ENCODE measurements at regions not wholly inside any gene's neighbourhood (a gene's known extent, or its start where the extent isn't known, plus 50 kb on each side); places are given as distances from the start of the nearest gene placed in this dataset.

DNA sequence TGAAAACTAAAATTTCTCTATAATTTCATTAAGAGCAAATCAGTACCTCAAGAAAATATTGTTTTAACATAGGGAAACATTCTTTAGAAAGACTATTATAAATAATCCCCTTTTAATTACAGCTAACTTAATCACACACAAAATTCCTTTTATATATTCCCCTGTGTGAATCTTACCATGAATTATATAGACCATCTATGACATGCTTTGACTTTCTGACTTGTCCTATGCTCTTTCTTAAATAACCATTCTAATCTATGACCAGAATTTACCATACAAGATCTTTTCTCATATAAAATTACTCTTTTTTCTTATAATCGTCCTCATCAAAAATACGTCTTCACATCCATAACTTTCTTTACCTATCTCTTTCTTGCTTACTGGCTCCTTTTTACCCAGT, 824.2 kb upstream of the FAM98A start (continued):
- TF ChIP-seq, protein P1, sequence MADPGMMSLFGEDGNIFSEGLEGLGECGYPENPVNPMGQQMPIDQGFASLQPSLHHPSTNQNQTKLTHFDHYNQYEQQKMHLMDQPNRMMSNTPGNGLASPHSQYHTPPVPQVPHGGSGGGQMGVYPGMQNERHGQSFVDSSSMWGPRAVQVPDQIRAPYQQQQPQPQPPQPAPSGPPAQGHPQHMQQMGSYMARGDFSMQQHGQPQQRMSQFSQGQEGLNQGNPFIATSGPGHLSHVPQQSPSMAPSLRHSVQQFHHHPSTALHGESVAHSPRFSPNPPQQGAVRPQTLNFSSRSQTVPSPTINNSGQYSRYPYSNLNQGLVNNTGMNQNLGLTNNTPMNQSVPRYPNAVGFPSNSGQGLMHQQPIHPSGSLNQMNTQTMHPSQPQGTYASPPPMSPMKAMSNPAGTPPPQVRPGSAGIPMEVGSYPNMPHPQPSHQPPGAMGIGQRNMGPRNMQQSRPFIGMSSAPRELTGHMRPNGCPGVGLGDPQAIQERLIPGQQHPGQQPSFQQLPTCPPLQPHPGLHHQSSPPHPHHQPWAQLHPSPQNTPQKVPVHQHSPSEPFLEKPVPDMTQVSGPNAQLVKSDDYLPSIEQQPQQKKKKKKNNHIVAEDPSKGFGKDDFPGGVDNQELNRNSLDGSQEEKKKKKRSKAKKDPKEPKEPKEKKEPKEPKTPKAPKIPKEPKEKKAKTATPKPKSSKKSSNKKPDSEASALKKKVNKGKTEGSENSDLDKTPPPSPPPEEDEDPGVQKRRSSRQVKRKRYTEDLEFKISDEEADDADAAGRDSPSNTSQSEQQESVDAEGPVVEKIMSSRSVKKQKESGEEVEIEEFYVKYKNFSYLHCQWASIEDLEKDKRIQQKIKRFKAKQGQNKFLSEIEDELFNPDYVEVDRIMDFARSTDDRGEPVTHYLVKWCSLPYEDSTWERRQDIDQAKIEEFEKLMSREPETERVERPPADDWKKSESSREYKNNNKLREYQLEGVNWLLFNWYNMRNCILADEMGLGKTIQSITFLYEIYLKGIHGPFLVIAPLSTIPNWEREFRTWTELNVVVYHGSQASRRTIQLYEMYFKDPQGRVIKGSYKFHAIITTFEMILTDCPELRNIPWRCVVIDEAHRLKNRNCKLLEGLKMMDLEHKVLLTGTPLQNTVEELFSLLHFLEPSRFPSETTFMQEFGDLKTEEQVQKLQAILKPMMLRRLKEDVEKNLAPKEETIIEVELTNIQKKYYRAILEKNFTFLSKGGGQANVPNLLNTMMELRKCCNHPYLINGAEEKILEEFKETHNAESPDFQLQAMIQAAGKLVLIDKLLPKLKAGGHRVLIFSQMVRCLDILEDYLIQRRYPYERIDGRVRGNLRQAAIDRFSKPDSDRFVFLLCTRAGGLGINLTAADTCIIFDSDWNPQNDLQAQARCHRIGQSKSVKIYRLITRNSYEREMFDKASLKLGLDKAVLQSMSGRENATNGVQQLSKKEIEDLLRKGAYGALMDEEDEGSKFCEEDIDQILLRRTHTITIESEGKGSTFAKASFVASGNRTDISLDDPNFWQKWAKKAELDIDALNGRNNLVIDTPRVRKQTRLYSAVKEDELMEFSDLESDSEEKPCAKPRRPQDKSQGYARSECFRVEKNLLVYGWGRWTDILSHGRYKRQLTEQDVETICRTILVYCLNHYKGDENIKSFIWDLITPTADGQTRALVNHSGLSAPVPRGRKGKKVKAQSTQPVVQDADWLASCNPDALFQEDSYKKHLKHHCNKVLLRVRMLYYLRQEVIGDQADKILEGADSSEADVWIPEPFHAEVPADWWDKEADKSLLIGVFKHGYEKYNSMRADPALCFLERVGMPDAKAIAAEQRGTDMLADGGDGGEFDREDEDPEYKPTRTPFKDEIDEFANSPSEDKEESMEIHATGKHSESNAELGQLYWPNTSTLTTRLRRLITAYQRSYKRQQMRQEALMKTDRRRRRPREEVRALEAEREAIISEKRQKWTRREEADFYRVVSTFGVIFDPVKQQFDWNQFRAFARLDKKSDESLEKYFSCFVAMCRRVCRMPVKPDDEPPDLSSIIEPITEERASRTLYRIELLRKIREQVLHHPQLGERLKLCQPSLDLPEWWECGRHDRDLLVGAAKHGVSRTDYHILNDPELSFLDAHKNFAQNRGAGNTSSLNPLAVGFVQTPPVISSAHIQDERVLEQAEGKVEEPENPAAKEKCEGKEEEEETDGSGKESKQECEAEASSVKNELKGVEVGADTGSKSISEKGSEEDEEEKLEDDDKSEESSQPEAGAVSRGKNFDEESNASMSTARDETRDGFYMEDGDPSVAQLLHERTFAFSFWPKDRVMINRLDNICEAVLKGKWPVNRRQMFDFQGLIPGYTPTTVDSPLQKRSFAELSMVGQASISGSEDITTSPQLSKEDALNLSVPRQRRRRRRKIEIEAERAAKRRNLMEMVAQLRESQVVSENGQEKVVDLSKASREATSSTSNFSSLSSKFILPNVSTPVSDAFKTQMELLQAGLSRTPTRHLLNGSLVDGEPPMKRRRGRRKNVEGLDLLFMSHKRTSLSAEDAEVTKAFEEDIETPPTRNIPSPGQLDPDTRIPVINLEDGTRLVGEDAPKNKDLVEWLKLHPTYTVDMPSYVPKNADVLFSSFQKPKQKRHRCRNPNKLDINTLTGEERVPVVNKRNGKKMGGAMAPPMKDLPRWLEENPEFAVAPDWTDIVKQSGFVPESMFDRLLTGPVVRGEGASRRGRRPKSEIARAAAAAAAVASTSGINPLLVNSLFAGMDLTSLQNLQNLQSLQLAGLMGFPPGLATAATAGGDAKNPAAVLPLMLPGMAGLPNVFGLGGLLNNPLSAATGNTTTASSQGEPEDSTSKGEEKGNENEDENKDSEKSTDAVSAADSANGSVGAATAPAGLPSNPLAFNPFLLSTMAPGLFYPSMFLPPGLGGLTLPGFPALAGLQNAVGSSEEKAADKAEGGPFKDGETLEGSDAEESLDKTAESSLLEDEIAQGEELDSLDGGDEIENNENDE (IDR thresholded peaks at IDR 0.05; ENCODE audit: insufficient replicate concordance, low read length), result no peak
- TF ChIP-seq HDAC2 (IDR thresholded peaks at IDR 0.05; ENCODE audit: borderline replicate concordance in 1 of 2, low read depth in 2 of 2, low read length in 2 of 2) (no peak), SP1 (IDR thresholded peaks at IDR 0.05; ENCODE audit: low read depth, low read length) (no peak), CHD1 (IDR thresholded peaks at IDR 0.05; ENCODE audit: low read depth, low read length) (no peak), TEAD4 (IDR thresholded peaks at IDR 0.05; ENCODE audit: low read depth, low read length) (no peak), RXRA (IDR thresholded peaks at IDR 0.05; ENCODE audit: insufficient read depth, low read depth, low read length) (no peak), SAP30 (IDR thresholded peaks at IDR 0.05; ENCODE audit: insufficient read depth, insufficient replicate concordance, low read length) (no peak), NANOG (IDR thresholded peaks at IDR 0.05; ENCODE audit: insufficient read depth, low read depth, low read length, poor library complexity, severe bottlenecking) (no peak), CTBP2 (IDR thresholded peaks at IDR 0.05; ENCODE audit: borderline replicate concordance, insufficient read depth, insufficient read length, low read length) (no peak), EGR1 (IDR thresholded peaks at IDR 0.05; ENCODE audit: borderline replicate concordance, low read depth, low read length) (no peak), YY1 (IDR thresholded peaks at IDR 0.05; ENCODE audit: low read depth, low read length) (no peak)

Data from H1 (cell line).